ENCODE measurements at regions not wholly inside any gene's neighbourhood (a gene's known extent, or its start where the extent isn't known, plus 50 kb on each side); places are given as distances from the start of the nearest gene placed in this dataset.

GRCh38 chr6:16078064-16078463 is 50.8 kb upstream of the MYLIP start:
- no peaks in the 10 kb centered on the region for H3K27me3 Mint-ChIP-seq (ENCODE audit: low read depth)
- H3K4me3 Mint-ChIP-seq: no peak overlapping the region
- H3K36me3 Mint-ChIP-seq (ENCODE audit: low read depth): no peaks in the 10 kb centered on the region
- CTCF ChIA-PET: interaction anchor here (0.6 kb wide), 1 partner anchor 440 kb away, joined by 4 read pairs; no protein-coding TSS in a partner anchor
- H3K4me1 Mint-ChIP-seq (ENCODE audit: low read depth): no peaks in the 10 kb centered on the region
- no peak overlapping the region for H3K27ac Mint-ChIP-seq
- intact Hi-C loops (cut with micrococcal nuclease): no loop called here
- no peak for DNase-seq
- no peaks in the 10 kb centered on the region for H3K9me3 Mint-ChIP-seq

DNA sequence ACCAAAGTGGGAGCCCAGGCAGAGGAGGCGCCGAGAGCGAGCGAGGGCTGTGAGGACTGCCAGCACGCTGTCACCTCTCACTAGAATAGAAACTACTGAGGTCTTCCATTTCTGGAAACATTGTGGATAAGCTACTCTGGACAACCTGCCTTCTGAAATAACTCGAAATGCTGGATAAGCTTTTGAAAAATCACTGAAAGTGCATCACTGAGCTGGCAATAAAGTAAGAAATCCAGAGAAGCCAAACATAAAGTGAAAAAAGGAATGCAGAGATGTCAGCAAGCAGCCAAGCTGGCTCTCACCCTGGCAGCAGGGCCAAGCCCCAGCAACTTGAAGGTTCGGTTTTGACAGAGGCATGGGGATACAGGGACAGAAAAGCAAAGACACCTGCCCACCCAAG is 59.2 kb upstream of the MYLIP start:
- DNase-seq: no peak
- no peak overlapping the region for H3K4me3 Mint-ChIP-seq
- H3K27ac Mint-ChIP-seq: no peak overlapping the region
- no peaks in the 10 kb centered on the region for H3K9me3 Mint-ChIP-seq
- H3K4me1 Mint-ChIP-seq (ENCODE audit: low read depth): no peaks in the 10 kb centered on the region
- H3K27me3 Mint-ChIP-seq (ENCODE audit: low read depth): peaks cover 2% of the 10 kb centered on the region
- CTCF ChIA-PET: interaction anchor here (1.7 kb wide), 1 partner anchor 114 kb away, joined by 5 read pairs; no protein-coding TSS in a partner anchor
- no peaks in the 10 kb centered on the region for H3K36me3 Mint-ChIP-seq (ENCODE audit: low read depth)
- intact Hi-C loops (cut with micrococcal nuclease): no loop called here

DNA sequence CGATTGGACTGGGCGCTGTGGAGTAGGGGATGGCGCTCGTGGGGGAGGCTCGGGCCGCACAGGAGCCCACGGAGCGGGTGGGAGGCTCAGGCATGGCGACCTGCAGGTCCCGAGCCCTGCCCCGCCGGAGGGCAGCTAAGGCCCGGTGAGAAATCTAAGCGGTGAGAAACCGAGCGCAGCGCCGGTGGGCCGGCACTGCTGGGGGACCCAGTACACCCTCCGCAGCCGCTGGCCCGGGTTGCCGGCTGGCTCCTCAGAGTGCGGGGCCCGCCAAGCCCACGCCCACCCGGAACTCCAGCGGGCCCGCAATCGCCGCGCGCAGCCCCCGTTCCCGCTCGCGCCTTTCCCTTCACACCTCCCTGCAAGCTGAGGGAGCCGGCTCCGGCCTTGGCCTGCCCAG is 59.7 kb upstream of the MYLIP start:
- Mint-ChIP-seq H3K27me3 (ENCODE audit: low read depth) (peaks cover 2% of the 10 kb centered on the region), H3K27ac (no peak overlapping the region), H3K4me1 (ENCODE audit: low read depth) (no peaks in the 10 kb centered on the region), H3K4me3 (no peak overlapping the region), H3K36me3 (ENCODE audit: low read depth) (no peaks in the 10 kb centered on the region), H3K9me3 (no peaks in the 10 kb centered on the region)
- intact Hi-C loops (cut with micrococcal nuclease): no loop called here
- no peak for DNase-seq
- CTCF ChIA-PET: interaction anchor here (0.7 to 1.7 kb wide), 2 partner anchors 114 kb away, joined by 3 to 5 read pairs; no protein-coding TSS in a partner anchor

DNA sequence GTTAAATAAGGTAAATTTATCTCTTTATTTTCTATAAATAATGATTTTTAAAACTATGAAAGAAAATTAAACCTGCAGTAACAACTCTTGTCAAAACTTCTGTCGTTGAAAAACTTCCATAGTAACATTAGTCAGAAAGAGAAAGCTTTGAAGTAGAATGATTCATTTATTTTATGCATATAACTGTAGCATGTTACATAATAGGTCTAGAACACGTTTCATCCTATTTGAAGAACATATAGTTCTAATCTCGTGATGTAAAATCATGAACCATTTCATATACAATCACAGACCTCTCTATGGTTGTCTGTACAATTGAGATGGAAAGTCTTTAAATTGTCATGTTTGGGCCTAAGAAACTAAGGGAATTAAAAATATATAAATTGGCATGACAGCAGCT is 61.3 kb upstream of the MYLIP start:
- CTCF ChIA-PET: interaction anchor here (0.6 kb wide), 1 partner anchor 14 kb away, joined by 3 read pairs; no protein-coding TSS in a partner anchor
- H3K36me3 Mint-ChIP-seq (ENCODE audit: low read depth): no peaks in the 10 kb centered on the region
- no peaks in the 10 kb centered on the region for H3K9me3 Mint-ChIP-seq
- H3K27ac Mint-ChIP-seq: no peak overlapping the region
- intact Hi-C loops (cut with micrococcal nuclease): no loop called here
- no peak overlapping the region for H3K4me3 Mint-ChIP-seq
- H3K4me1 Mint-ChIP-seq (ENCODE audit: low read depth): no peaks in the 10 kb centered on the region
- no peak for DNase-seq
- peaks cover 2% of the 10 kb centered on the region for H3K27me3 Mint-ChIP-seq (ENCODE audit: low read depth)

DNA sequence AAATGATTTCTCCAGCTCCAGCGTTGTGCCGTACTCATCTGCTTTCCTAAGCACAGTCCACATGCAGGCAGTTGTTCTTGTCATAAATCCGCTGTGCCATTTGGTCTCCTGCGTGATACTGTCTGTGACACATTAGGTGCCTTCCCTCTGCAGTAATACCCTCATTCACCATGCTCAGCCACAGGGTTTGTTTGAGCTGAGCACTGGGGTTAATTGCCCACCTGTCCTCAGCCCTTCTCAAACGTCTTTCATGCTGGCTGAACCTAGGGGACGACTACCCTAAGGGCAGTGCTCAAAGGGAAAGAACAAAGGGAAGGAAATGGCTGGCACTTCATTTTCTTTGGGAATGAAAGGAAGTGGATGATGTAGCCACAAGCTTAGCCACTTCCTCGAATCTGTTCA is 64.2 kb upstream of the MYLIP start:
- Mint-ChIP-seq H3K4me1 (ENCODE audit: low read depth) (no peaks in the 10 kb centered on the region), H3K27me3 (ENCODE audit: low read depth) (peaks cover 2% of the 10 kb centered on the region), H3K9me3 (no peaks in the 10 kb centered on the region), H3K27ac (no peak overlapping the region), H3K36me3 (ENCODE audit: low read depth) (no peaks in the 10 kb centered on the region), H3K4me3 (no peak overlapping the region)
- DNase-seq: no peak
- intact Hi-C loops (cut with micrococcal nuclease): no loop called here
- CTCF ChIA-PET: no interaction called here

DNA sequence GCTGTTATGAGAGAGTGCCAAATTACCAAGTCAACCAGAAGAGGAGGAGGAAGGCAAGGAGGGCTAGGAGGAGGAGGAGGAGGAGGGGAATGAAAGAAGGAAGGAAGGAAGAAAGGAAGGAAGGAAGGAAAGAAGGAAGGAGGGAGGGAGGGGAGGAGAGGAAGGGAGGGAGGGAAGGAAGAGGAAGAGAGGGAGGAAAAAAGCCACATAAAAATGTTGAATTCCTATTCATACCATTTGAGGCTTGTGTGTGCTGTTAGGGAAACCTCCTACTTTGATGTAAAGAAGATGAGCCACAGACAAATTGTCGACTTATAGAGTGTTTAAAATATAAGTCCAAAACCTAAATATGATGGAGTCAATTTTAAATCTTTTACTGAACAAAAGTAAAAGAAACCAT is 65.3 kb upstream of the MYLIP start:
- intact Hi-C loops (cut with micrococcal nuclease): no loop called here
- DNase-seq: no peak
- CTCF ChIA-PET: no interaction called here
- Mint-ChIP-seq H3K4me3 (no peak overlapping the region), H3K27me3 (ENCODE audit: low read depth) (peaks cover 2% of the 10 kb centered on the region), H3K27ac (no peak overlapping the region), H3K4me1 (ENCODE audit: low read depth) (no peaks in the 10 kb centered on the region), H3K9me3 (no peaks in the 10 kb centered on the region), H3K36me3 (ENCODE audit: low read depth) (no peaks in the 10 kb centered on the region)

- H3K4me1 Mint-ChIP-seq (ENCODE audit: low read depth): no peaks in the 10 kb centered on the region
- H3K27ac Mint-ChIP-seq: no peak overlapping the region
- CTCF ChIA-PET: no interaction called here
- DNase-seq: no peak
- H3K9me3 Mint-ChIP-seq: no peaks in the 10 kb centered on the region
- intact Hi-C loops (cut with micrococcal nuclease): no loop called here
- peaks cover 2% of the 10 kb centered on the region for H3K27me3 Mint-ChIP-seq (ENCODE audit: low read depth)
- no peak overlapping the region for H3K4me3 Mint-ChIP-seq
- H3K36me3 Mint-ChIP-seq (ENCODE audit: low read depth): no peaks in the 10 kb centered on the region
These were observed 67.1 kb upstream of the MYLIP start for GRCh38 chr6:16061818-16062217.

GRCh38 chr6:16060039-16060438 is 68.8 kb upstream of the MYLIP start:
- no peak for DNase-seq
- H3K4me1 Mint-ChIP-seq (ENCODE audit: low read depth): no peaks in the 10 kb centered on the region
- intact Hi-C loops (cut with micrococcal nuclease): no loop called here
- H3K27ac Mint-ChIP-seq: no peak overlapping the region
- H3K36me3 Mint-ChIP-seq (ENCODE audit: low read depth): no peaks in the 10 kb centered on the region
- CTCF ChIA-PET: interaction anchor here (0.7 kb wide), 1 partner anchor 68 kb away, joined by 3 read pairs; no protein-coding TSS in a partner anchor
- H3K27me3 Mint-ChIP-seq (ENCODE audit: low read depth): peaks cover 1% of the 10 kb centered on the region
- no peaks in the 10 kb centered on the region for H3K9me3 Mint-ChIP-seq
- no peak overlapping the region for H3K4me3 Mint-ChIP-seq

GRCh38 chr6:16059496-16059895 is 69.4 kb upstream of the MYLIP start:
- DNase-seq: no peak
- H3K27me3 Mint-ChIP-seq (ENCODE audit: low read depth): no peaks in the 10 kb centered on the region
- CTCF ChIA-PET: interaction anchor here (0.6 to 0.7 kb wide), 2 partner anchors 69 to 392 kb away, joined by 3 read pairs; no protein-coding TSS in a partner anchor
- intact Hi-C loops (cut with micrococcal nuclease): no loop called here
- H3K4me1 Mint-ChIP-seq (ENCODE audit: low read depth): no peaks in the 10 kb centered on the region
- no peaks in the 10 kb centered on the region for H3K36me3 Mint-ChIP-seq (ENCODE audit: low read depth)
- no peak overlapping the region for H3K27ac Mint-ChIP-seq
- H3K4me3 Mint-ChIP-seq: no peak overlapping the region
- no peaks in the 10 kb centered on the region for H3K9me3 Mint-ChIP-seq

DNA sequence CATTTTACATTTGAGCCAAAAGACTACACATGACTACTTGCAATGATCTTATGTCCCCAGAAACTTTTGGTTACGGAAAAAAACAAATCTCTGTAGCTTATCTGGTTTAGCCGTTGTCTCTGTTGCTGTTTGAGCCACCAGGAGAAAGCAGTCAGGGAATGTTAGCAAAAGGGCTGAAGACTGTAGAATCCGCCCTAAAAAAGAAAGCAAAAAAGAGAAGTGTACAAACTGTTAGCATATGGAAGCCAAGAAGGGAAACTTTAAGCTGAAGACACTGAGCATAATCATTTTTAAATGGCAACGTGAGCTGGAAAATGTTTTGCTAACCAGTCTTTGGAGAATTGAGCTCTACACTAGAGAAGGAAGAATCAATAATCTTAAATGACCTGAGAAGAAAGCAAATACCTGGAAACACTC is 69.9 kb upstream of the MYLIP start:
- H3K4me3 Mint-ChIP-seq: no peak overlapping the region
- no peaks in the 10 kb centered on the region for H3K4me1 Mint-ChIP-seq (ENCODE audit: low read depth)
- intact Hi-C loops (cut with micrococcal nuclease): no loop called here
- H3K27ac Mint-ChIP-seq: no peak overlapping the region
- no peaks in the 10 kb centered on the region for H3K36me3 Mint-ChIP-seq (ENCODE audit: low read depth)
- DNase-seq: no peak
- no peaks in the 10 kb centered on the region for H3K27me3 Mint-ChIP-seq (ENCODE audit: low read depth)
- H3K9me3 Mint-ChIP-seq: no peaks in the 10 kb centered on the region
- CTCF ChIA-PET: no interaction called here

DNA sequence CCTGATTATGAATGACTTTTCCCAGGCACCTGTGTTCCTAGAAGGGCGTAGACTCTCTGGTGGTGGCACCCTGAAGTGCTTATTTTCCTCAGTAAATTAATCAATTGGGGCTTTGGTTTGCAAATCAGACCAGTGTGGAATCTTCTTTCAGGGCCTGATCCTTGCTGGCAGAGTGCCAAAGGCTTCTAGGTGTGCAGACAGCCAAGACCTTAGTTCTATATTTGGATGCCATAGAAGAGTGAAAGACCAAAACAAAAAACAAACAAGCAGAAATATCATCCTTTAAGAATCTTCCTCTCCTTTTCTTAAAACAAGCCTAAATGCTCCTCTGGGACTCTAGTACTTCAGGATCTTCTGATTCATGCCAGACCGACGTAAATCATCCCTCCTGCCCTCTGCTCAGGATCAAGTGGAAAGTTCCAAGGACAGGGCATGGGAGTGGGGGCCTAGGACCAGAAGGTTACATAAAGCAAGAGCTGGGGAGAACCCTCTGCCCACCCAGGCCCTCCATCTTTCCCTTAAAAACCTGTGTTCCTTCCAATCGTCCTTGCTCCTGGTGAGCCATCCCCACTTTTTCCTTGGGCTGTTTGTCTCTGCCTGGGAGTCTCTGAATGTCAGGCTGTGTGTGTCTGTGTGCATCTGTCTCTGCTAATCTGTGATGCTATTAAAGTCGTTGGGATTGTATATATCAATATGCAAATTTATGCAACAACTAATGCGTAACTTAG is 70.5 kb upstream of the MYLIP start:
- H3K9me3 Mint-ChIP-seq: no peaks in the 10 kb centered on the region
- CTCF ChIA-PET: no interaction called here

DNA sequence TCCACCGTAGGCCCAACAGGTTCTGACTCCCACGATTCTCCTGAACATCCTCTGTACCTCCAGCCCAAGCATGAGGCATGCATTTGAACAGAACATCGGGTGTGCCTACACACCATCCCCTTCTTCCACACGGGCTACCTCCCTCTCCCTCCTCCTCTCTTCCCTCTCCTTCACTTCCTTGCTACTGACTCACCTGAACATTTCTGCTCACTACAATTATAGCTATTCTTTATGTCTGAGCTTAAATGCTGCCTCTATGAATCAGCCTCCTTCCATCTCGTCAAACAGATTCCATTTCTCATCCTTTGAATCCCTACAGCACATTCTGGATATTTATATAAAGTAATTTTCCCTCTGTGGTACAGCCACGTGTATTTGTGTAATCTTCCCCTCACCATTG is 71.4 kb upstream of the MYLIP start:
- CTCF ChIA-PET: no interaction called here
- no peaks in the 10 kb centered on the region for H3K4me1 Mint-ChIP-seq (ENCODE audit: low read depth)
- no peak overlapping the region for H3K4me3 Mint-ChIP-seq
- no peaks in the 10 kb centered on the region for H3K27me3 Mint-ChIP-seq (ENCODE audit: low read depth)
- no peak overlapping the region for H3K27ac Mint-ChIP-seq
- H3K36me3 Mint-ChIP-seq (ENCODE audit: low read depth): no peaks in the 10 kb centered on the region
- DNase-seq: no peak
- H3K9me3 Mint-ChIP-seq: no peaks in the 10 kb centered on the region
- intact Hi-C loops (cut with micrococcal nuclease): no loop called here

More for the DNA sequence above, 70.5 kb upstream of the MYLIP start:
- DNase-seq: no peak
- no peak overlapping the region for H3K4me3 Mint-ChIP-seq
- no peaks in the 10 kb centered on the region for H3K36me3 Mint-ChIP-seq (ENCODE audit: low read depth)
- H3K4me1 Mint-ChIP-seq (ENCODE audit: low read depth): no peaks in the 10 kb centered on the region
- no peak overlapping the region for H3K27ac Mint-ChIP-seq
- intact Hi-C loops (cut with micrococcal nuclease): no loop called here
- H3K27me3 Mint-ChIP-seq (ENCODE audit: low read depth): no peaks in the 10 kb centered on the region

GRCh38 chr6:16056263-16056870 is 72.5 kb upstream of the MYLIP start:
- Mint-ChIP-seq H3K4me1 (ENCODE audit: low read depth) (no peaks in the 10 kb centered on the region), H3K9me3 (no peaks in the 10 kb centered on the region), H3K4me3 (no peak overlapping the region), H3K27ac (no peak overlapping the region), H3K36me3 (ENCODE audit: low read depth) (no peaks in the 10 kb centered on the region), H3K27me3 (ENCODE audit: low read depth) (no peaks in the 10 kb centered on the region)
- DNase-seq: no peak
- CTCF ChIA-PET: no interaction called here
- intact Hi-C loops (cut with micrococcal nuclease): no loop called here

Data from activated naive CD4-positive, alpha-beta T cell treated with anti-CD3 and anti-CD28 coated beads for 36 hours (primary cell).